ENCODE measurements at regions not wholly inside any gene's neighbourhood (a gene's known extent, or its start where the extent isn't known, plus 50 kb on each side); places are given as distances from the start of the nearest gene placed in this dataset.

DNA sequence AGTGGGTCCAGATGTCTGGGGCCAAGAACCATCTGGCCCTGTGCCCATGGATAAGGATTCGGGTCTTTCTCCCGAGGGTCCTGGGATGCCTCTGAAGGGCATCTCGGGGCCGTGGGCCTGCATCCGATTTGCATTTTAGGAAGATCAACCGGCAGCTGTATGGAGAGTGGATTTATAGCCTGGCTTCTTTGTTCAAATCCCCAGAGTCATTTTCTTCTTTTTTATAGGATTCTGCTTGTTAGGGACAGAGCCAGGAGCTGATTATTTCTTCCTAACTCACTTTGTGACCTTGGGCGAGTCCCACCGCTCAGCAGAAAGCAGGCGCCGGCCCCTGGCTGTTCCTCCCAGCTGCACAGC lies 52.9 kb upstream of the APCDD1L start:
- in situ Hi-C loops (cut with HindIII; ENCODE audit: low sequenced_read_pairs), result no loop called here
- no peak for DNase-seq (ENCODE audit: low spot score)

DNA sequence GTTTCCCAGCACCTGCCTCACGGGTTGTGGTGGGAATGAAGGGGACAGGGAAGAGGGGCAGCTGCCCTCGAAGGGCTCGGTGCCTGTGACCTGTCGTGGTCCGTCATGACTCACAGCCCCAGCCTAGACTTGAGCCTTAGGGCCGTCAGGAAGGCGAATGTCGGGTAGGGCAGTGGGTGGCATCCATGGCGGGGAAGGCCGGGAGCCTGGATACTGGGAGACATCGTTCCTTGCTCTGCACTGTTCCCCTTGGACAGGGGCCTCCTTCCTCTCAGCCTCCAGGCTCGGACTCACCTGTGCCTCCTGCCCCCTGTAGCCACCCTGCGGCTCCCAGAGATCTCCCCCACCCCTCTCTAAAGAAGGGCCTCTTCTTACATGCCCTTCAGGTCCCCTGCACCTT lies 52.2 kb upstream of the APCDD1L start:
- no peak for DNase-seq (ENCODE audit: low spot score)
- in situ Hi-C loops (cut with HindIII; ENCODE audit: low sequenced_read_pairs), result no loop called here

DNA sequence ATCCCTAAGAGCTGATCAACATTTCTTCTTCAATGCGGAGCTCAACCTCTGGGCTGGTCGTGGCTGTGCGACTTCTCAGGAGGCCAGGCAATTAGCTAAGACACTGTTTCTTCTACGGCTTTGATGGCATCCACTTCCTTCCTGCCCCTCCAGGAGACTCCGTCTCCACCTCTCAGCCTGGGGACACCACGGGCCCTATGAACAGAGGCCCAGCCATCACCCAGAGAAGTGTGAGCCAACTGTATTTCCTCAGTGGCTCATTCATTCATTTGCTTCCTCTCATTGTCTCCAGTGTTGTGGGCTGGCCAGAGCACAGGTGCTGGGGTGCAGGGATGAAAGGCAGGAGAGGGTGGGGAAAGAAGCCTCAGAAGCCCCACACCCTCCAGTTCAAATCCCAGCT lies 51.8 kb upstream of the APCDD1L start:
- in situ Hi-C loops (cut with HindIII; ENCODE audit: low sequenced_read_pairs), result no loop called here
- DNase-seq (ENCODE audit: low spot score), result no peak

DNA sequence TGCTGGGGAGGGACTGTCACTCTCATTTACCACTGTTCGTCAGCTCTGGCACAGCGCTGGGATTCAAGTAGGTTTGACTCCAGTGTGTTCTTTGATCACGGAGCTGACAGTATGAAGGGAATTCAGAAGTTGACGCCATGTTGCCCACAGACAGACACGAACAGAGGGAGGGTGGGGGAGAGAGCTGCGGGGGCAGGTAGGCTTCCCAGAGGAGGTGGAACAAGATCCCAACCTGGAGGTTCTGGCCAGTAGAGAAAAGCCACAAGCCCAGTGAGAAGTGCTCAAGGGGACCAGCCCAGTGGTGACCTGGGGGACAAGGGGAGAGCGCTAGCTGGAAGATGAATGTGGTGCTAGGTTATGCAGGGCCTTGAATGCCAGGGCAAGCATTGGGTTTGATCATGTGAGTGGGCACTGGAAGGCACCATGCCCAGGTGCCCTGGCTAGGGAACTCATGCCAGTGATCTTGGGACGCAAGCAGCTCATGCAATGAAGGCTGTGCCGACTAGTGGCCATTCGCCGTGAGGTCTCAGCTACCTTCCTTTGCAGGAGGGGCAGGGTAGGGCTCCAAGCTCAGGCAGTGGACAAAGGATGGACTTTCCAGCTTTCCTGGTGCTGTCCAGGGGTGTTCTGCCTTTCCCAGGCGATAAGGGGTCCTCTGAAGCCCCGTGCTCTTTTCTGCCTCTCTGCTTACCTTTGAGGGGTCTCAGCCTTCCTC lies 50.4 kb upstream of the APCDD1L start:
- no peak for DNase-seq (ENCODE audit: low spot score)
- in situ Hi-C loops (cut with HindIII; ENCODE audit: low sequenced_read_pairs), result no loop called here
